Neural progenitor cell (in vitro differentiated cells): ENCODE measurements at regions not wholly inside any gene's neighbourhood (a gene's known extent, or its start where the extent isn't known, plus 50 kb on each side); places are given as distances from the start of the nearest gene placed in this dataset.
"Not testable (repeated sequence)": the region's sequence is repeated elsewhere in the genome, so short reads cannot be mapped to it uniquely, and the experiment has no call there.

Source experiments
- DNase-seq: peaks from one replicate; pipeline ENCODE4 v3.0.0-alpha.2; 2016; ENCODE audit warnings: low spot score
- H2AFZ ChIP-seq: fragments of 200-600 bp; sonication (generic); replicated peaks from 2 replicates; pipeline ENCODE4 v1.6.1; 2016; ENCODE audit warnings: antibody characterized with exemption
- H3F3A ChIP-seq: fragments of 200-600 bp; sonication (generic); 2 replicates; pipeline ENCODE4 v1.6.1; 2016; ENCODE audit warnings: antibody characterized with exemption, low read depth
- H3K27ac ChIP-seq: fragments of 200-600 bp; sonication (generic); 2 replicates; pipeline ENCODE4 v1.5.1; 2016; ENCODE audit warnings: mild to moderate bottlenecking
- H3K27me3 ChIP-seq: fragments of 200-600 bp; sonication (generic); 2 replicates; pipeline ENCODE4 v1.6.1; 2016; ENCODE audit warnings: mild to moderate bottlenecking, moderate library complexity
- H3K36me3 ChIP-seq: fragments of 200-600 bp; sonication (generic); 2 replicates; pipeline ENCODE4 v1.5.1; 2016
- H3K4me1 ChIP-seq: fragments of 200-600 bp; sonication (generic); 2 replicates; pipeline ENCODE4 v1.6.1; 2016; ENCODE audit warnings: mixed run types
- H3K4me2 ChIP-seq: fragments of 200-600 bp; sonication (generic); 2 replicates; pipeline ENCODE4 v1.6.1; 2016
- H3K4me3 ChIP-seq: fragments of 200-600 bp; sonication (generic); 2 replicates; pipeline ENCODE4 v1.5.1; 2016
- H3K79me2 ChIP-seq: fragments of 200-600 bp; sonication (generic); 2 replicates; pipeline ENCODE4 v1.6.1; 2016; ENCODE audit warnings: low read depth
- H3K9ac ChIP-seq: fragments of 200-600 bp; sonication (generic); 2 replicates; pipeline ENCODE4 v1.6.1; 2016
- H3K9me3 ChIP-seq: fragments of 200-600 bp; sonication (generic); 2 replicates; pipeline ENCODE4 v1.5.1; 2016; ENCODE audit warnings: low read depth
- H4K20me1 ChIP-seq: fragments of 200-600 bp; sonication (generic); 2 replicates; pipeline ENCODE4 v1.6.1; 2016; ENCODE audit warnings: low read depth
- H3K27ac Mint-ChIP-seq: 3 replicates; pipeline ENCODE4 v1.8.0; 2021; ENCODE audit warnings: mixed read lengths
- H3K27me3 Mint-ChIP-seq: 2 replicates; pipeline ENCODE4 v1.8.0; 2022; ENCODE audit warnings: low read depth, mild to moderate bottlenecking, inconsistent platforms, moderate library complexity, mixed read lengths; ENCODE audit not compliant: insufficient read depth
- H3K36me3 Mint-ChIP-seq: 3 replicates; pipeline ENCODE4 v1.8.0; 2021; ENCODE audit warnings: mixed read lengths
- H3K4me1 Mint-ChIP-seq: 3 replicates; pipeline ENCODE4 v1.8.0; 2021; ENCODE audit warnings: mixed read lengths
- H3K4me3 Mint-ChIP-seq: 3 replicates; pipeline ENCODE4 v1.8.0; 2021; ENCODE audit warnings: mild to moderate bottlenecking, moderate library complexity, mixed read lengths
- H3K9me3 Mint-ChIP-seq: 3 replicates; pipeline ENCODE4 v1.8.0; 2020; ENCODE audit warnings: mixed read lengths

DNA sequence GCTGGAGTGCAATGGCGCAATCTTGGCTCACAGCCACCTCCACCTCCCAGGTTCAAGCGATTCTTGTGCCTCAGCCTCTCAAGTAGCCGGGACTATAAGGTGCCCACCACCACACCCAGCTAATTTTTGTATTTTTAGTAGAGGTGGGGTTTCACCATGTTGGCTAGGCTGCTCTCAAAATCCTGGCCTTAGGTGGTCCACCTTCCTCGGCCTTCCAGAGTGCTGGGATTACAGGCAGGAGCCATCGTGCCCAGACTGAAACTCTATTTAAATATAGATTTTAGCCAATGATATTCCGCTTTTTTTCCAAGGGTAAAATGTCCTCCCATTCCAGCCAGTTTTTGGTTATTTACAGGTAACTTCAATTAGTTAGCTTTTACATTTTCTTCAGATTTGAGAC is 79.4 kb upstream of the TPTE start:
- not testable (repeated sequence) for H3K27ac ChIP-seq, H3K9ac ChIP-seq, H3K4me3 Mint-ChIP-seq, H3K27me3 Mint-ChIP-seq, H3F3A ChIP-seq, H3K4me3 ChIP-seq, H3K4me2 ChIP-seq, H3K4me1 Mint-ChIP-seq, H3K27ac Mint-ChIP-seq, H4K20me1 ChIP-seq, H3K27me3 ChIP-seq, H3K36me3 ChIP-seq, H3K79me2 ChIP-seq, DNase-seq, H2AFZ ChIP-seq, H3K4me1 ChIP-seq, H3K36me3 Mint-ChIP-seq
- peaks cover 13% of the 10 kb centered on the region for H3K9me3 Mint-ChIP-seq
- peaks cover 63% of the 10 kb centered on the region for H3K9me3 ChIP-seq

DNA sequence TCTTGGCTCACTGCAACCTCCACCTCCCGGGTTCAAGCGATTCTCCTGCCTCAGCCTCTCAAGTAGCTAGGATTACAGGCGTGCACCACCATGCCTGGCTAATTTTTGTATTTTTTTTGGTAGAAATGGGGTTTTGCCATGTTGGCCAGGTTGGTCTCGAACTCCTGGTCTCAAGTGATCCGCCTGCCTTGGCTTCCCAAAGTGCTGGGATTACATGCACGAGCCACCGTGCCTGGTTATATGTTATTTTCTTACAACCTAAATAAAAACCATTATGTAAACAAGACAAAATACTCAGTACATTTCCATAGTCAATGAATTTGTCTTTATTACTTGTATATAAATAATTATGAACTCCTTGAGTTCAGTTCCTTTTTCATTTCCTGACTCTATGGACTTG is 75.7 kb upstream of the TPTE start:
- H3K27ac Mint-ChIP-seq, result not testable (repeated sequence)

DNA sequence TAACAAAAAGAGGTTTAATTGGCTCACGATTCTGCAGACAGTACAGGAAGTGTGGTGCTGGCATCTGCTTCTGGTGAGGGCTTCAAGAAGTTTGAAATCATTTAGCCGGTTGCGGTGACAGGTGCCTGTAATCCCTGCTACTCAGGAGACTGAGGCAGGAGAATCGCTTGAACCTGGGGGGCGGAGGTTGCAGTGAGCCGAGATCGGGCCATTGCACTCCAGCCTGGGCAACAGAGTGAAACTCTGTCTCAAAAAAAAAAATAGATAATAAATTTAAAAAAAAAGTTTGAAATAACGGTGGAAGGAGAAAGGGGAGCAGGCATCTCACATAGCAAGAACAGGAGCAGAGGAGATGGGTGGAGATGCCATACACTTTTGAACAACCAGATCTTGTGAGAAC is 71.9 kb upstream of the TPTE start:
- not testable (repeated sequence) for H3K4me3 ChIP-seq, DNase-seq, H3K27me3 Mint-ChIP-seq, H3K27ac Mint-ChIP-seq, H3K36me3 Mint-ChIP-seq, H2AFZ ChIP-seq, H3F3A ChIP-seq, H3K4me1 Mint-ChIP-seq, H3K79me2 ChIP-seq, H4K20me1 ChIP-seq, H3K27me3 ChIP-seq, H3K9ac ChIP-seq, H3K4me3 Mint-ChIP-seq, H3K27ac ChIP-seq, H3K36me3 ChIP-seq, H3K4me1 ChIP-seq, H3K4me2 ChIP-seq
- peaks cover 26% of the 10 kb centered on the region for H3K9me3 Mint-ChIP-seq
- peaks cover 70% of the 10 kb centered on the region for H3K9me3 ChIP-seq

More for the DNA sequence above, 75.7 kb upstream of the TPTE start:
- H3K27me3 ChIP-seq, H3K4me1 Mint-ChIP-seq, H3K79me2 ChIP-seq, H3K36me3 ChIP-seq, H3F3A ChIP-seq, H3K4me1 ChIP-seq, H3K4me2 ChIP-seq, H3K36me3 Mint-ChIP-seq, H4K20me1 ChIP-seq, H3K4me3 ChIP-seq, H3K9ac ChIP-seq, H3K4me3 Mint-ChIP-seq, DNase-seq, H2AFZ ChIP-seq, H3K27ac ChIP-seq, H3K27me3 Mint-ChIP-seq: not testable (repeated sequence)
- peaks cover 67% of the 10 kb centered on the region for H3K9me3 ChIP-seq
- peaks cover 14% of the 10 kb centered on the region for H3K9me3 Mint-ChIP-seq

DNA sequence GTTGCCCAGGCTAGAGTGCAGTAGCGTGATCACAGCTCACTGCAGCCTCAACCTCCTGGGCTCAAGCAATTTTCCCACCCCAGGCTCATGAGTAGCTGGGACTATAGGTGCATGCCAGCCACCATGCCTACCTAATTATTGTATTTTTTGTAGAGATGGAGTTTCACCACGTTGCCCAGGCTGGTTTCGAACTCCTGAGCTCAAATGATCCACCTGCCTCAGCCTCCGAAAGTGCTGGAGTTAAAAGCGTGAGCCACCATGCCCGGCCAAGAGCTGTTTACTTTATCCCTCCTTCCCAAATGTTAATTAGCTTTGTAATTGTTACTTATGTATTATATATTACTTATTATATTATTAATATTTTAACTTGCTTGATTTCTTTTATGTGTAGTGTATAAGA is 70.1 kb upstream of the TPTE start:
- not testable (repeated sequence) for H3K27ac Mint-ChIP-seq, H3K36me3 Mint-ChIP-seq, H3K4me1 Mint-ChIP-seq, H4K20me1 ChIP-seq, H3K36me3 ChIP-seq, H3F3A ChIP-seq, H3K4me3 Mint-ChIP-seq, DNase-seq, H3K27me3 Mint-ChIP-seq, H3K27me3 ChIP-seq, H3K27ac ChIP-seq, H3K9ac ChIP-seq, H2AFZ ChIP-seq, H3K4me1 ChIP-seq, H3K79me2 ChIP-seq, H3K4me3 ChIP-seq, H3K4me2 ChIP-seq
- H3K9me3 ChIP-seq, result peaks cover 76% of the 10 kb centered on the region
- peaks cover 13% of the 10 kb centered on the region for H3K9me3 Mint-ChIP-seq

DNA sequence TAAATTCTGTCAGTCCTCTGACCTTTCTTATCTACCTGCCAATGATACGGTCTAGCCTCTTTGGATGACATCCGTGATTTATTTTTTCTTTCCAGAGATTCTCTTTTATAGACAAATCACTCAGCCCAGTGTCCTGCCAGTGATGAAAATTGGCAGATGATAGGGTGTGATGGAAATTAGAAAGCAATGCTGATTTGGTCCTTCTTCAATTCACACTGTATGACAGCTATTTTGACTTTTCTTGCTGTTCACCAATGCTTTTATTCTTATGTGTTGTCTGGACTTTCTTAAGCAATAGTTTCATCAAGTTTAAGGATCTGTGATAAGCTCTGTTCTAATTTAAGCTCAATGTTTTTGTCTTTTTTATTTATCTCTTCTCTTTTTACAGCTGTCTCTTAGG is 63.6 kb upstream of the TPTE start:
- H3K9ac ChIP-seq, H3F3A ChIP-seq, H3K4me2 ChIP-seq, H3K27ac Mint-ChIP-seq, H3K4me3 ChIP-seq, H4K20me1 ChIP-seq, H3K27me3 ChIP-seq, H3K27ac ChIP-seq, DNase-seq, H3K27me3 Mint-ChIP-seq, H3K79me2 ChIP-seq, H2AFZ ChIP-seq, H3K4me1 Mint-ChIP-seq, H3K9me3 Mint-ChIP-seq, H3K4me3 Mint-ChIP-seq, H3K36me3 Mint-ChIP-seq, H3K4me1 ChIP-seq: not testable (repeated sequence)
- peaks cover 74% of the 10 kb centered on the region for H3K9me3 ChIP-seq
- H3K36me3 ChIP-seq, result peaks cover 12% of the 10 kb centered on the region

DNA sequence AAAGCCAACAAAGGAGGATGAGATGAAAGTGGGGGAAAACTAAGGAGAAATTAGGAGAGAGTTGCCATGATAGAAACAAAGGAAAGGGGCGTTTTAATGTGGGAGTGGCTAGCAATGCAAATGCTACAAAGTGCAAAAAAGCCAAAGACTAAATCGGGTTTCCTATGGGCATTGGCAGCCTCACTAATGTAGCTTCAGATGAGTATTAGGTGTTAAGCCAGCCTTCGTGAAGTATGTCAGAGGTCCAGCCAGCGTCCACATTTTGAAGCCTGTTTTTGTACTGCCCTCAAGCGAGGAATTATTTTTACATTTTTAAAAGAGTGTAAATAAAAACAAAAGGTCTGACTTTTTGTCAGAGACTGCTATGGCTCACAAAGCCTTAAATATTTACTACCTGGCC is 60.4 kb upstream of the TPTE start:
- not testable (repeated sequence) for H3K79me2 ChIP-seq, H3F3A ChIP-seq, H3K4me3 ChIP-seq, H3K27ac ChIP-seq, H3K4me3 Mint-ChIP-seq, H3K27ac Mint-ChIP-seq, H3K4me2 ChIP-seq, H3K27me3 ChIP-seq, DNase-seq, H2AFZ ChIP-seq, H4K20me1 ChIP-seq, H3K36me3 Mint-ChIP-seq, H3K9me3 Mint-ChIP-seq, H3K4me1 ChIP-seq, H3K4me1 Mint-ChIP-seq, H3K27me3 Mint-ChIP-seq, H3K9ac ChIP-seq
- peaks cover 78% of the 10 kb centered on the region for H3K9me3 ChIP-seq
- peaks cover 22% of the 10 kb centered on the region for H3K36me3 ChIP-seq

DNA sequence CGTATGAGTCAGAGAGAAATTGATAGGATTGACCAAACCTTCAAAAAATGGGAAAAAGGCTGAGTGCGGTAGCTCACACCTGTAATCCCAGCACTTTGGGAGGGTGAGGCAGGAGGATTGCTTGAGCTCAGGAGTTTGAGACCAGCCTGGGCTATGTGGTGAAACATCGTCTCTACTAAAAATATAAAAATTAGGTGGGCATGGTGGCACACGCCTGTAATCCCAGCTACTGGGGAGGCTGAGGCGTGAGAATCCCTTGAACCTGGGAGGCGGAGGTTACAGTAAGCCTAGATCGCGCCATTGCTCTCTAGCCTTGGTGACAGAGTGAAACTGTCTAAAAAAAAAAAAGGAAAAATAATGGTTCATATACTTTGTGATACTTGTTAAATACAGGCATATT is 59.9 kb upstream of the TPTE start:
- H3K9me3 Mint-ChIP-seq, H3K4me3 ChIP-seq, H3F3A ChIP-seq, H3K36me3 Mint-ChIP-seq, H3K27me3 ChIP-seq, H3K4me3 Mint-ChIP-seq, H2AFZ ChIP-seq, H3K27me3 Mint-ChIP-seq, H3K4me2 ChIP-seq, H3K27ac ChIP-seq, H3K4me1 Mint-ChIP-seq, DNase-seq, H3K79me2 ChIP-seq, H3K9ac ChIP-seq, H3K27ac Mint-ChIP-seq, H3K4me1 ChIP-seq, H4K20me1 ChIP-seq: not testable (repeated sequence)
- peaks cover 22% of the 10 kb centered on the region for H3K36me3 ChIP-seq
- H3K9me3 ChIP-seq, result peaks cover 79% of the 10 kb centered on the region
